ENCODE measurements at regions not wholly inside any gene's neighbourhood (a gene's known extent, or its start where the extent isn't known, plus 50 kb on each side); places are given as distances from the start of the nearest gene placed in this dataset.

DNA sequence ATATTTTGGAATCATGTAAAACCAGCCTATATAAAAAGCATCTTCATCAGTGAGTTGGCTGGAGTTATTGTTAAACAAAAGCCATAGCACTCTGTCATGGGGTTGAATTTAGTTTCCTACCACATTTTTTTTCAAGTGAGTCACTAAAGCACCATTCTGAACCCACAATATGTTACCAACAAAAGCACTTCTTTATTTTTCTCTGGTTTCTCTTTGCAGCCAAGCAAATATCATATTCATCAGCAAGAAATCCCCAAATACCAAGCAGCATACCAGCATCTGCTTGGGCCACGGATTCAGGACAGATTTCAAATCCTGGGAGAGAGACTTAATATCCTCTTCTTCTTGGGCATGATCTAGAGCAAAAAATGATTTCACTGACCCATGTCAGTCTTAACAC lies 441.4 kb downstream of the BCKDHB start:
- no peak overlapping the region for H3K27ac ChIP-seq
- TF ChIP-seq, protein P1, sequence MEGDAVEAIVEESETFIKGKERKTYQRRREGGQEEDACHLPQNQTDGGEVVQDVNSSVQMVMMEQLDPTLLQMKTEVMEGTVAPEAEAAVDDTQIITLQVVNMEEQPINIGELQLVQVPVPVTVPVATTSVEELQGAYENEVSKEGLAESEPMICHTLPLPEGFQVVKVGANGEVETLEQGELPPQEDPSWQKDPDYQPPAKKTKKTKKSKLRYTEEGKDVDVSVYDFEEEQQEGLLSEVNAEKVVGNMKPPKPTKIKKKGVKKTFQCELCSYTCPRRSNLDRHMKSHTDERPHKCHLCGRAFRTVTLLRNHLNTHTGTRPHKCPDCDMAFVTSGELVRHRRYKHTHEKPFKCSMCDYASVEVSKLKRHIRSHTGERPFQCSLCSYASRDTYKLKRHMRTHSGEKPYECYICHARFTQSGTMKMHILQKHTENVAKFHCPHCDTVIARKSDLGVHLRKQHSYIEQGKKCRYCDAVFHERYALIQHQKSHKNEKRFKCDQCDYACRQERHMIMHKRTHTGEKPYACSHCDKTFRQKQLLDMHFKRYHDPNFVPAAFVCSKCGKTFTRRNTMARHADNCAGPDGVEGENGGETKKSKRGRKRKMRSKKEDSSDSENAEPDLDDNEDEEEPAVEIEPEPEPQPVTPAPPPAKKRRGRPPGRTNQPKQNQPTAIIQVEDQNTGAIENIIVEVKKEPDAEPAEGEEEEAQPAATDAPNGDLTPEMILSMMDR (conservative IDR thresholded peaks at IDR 0.05), result no peak

DNA sequence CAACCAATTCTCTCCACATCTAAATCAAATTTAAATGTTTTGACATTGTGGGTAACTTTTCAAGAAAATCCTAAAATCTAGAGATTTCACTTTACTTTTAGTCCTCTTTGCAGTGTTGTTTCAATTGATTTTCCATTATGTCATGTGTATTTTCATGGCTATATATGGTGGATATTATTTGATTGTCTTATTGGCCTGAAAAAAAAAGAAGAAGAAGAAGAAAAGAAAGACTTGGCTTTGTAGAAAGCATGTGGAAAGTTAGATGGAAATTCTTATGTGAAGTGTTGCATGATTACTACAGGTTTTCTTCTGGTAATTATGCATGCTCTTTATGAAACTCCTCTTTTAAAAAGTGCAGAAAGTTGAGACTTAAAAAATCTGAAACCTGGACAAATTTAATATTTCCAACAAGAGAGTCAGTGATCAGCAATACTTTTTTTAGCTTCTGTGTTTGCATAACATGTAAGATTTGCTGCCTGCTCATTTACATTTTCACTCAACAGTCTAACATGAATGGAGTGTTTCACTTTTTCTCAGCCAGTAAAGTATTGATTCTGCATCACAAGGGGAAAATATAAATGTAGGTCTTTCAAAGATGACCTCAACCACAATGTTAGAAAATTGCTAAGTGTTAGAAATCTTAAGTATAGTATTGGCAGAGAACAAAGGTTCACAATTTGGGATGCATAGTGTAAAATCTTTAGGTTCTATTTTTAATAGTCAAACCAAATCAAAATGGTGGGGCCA lies 438.7 kb downstream of the BCKDHB start:
- TF ChIP-seq ZFX (IDR thresholded peaks at IDR 0.05), result no peak
- TF ChIP-seq, protein P1 (conservative IDR thresholded peaks at IDR 0.05), result no peak
- no peak overlapping the region for H3K27ac ChIP-seq

DNA sequence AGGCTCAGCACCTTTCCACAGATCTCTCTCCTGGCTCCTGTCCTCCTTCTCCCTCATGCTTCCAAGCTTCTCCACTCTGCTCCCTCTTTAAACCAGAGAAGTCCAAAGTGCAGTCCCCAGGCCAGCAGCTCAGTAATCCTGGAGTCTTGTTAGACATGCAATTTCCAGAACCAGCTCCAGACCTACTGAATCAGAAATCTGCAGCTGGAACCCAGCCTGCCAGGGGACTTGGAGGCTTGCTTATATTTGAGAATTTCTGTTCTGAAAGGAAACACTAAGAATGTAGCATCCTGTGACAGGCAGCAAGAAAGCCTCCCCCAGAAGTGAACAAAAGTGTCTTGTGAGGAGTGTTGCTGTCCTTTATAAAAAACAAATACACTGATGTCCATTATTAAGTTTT lies 438.1 kb downstream of the BCKDHB start:
- no peak for TF ChIP-seq ZFX (IDR thresholded peaks at IDR 0.05)
- TF ChIP-seq, protein P1 (conservative IDR thresholded peaks at IDR 0.05), result no peak
- H3K27ac ChIP-seq, result no peak overlapping the region

DNA sequence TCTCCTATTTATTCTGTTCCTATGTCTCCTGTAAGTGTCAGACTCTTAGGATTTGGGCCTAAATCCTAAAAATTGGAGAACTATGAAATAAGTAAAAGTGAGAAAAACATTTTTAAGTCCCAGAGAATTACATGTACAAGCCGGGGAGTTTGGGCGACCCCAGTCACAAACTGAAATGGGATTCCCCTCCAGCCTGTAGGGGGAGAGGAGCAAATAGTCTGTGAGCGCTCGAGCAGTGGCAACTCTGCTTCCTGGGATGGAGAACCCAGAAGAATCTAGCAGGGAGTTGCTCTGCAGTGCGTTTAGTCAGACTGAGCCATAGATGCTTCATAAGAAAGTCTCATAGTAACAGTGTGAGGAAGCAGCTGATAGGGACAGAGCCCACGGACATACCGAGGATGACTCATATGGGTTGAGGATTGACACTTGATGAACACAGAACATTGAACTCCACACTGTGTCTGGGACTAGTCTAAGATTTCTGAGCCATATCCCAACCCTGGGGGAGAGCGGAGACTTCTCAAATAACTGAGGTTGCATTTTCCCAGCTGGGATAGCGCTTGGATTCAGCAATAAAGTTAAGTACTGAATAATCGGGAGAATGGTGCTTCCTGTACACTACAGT lies 437.2 kb downstream of the BCKDHB start:
- no peak for TF ChIP-seq ZFX (IDR thresholded peaks at IDR 0.05)
- H3K27ac ChIP-seq, result no peak overlapping the region

DNA sequence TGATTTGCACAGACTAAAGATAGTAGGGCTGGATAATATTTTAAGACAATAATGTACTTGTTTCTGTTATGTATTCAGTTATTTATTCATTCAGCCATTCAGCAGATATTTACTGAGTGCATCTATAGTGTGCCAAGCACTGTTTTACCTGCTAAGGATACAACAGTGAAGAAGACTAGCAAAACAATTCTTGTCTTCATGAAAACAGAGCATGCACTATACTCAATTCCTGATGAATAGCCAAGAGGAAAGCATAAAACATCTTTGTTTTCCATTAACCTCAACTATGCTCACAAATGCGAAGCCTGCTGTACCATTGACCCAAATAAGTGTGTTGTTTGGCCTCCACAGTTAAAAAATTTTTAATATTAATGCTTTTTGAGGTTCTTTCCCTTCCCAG lies 436.7 kb downstream of the BCKDHB start:
- no peak overlapping the region for H3K27ac ChIP-seq
- TF ChIP-seq ZFX (IDR thresholded peaks at IDR 0.05), result no peak
- TF ChIP-seq, protein P1 (conservative IDR thresholded peaks at IDR 0.05), result no peak

DNA sequence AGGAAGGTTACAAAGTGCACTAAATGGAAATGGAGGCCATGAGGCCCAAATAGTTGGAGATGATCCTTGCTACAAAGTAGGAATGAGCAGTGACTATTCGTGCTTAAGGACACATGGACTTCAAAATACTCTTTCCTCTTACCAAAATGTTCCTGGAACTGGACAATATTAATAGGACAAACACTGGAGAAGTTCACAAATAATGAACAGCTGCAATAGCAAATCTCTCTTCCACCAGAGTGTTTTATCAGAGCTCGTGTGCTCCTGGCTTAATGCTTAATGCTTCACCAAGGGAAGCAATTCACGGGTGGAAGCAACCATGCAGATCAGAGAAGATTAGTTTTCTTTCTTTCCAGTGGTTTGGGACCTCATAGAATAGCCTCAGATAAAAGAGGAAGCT lies 435.4 kb downstream of the BCKDHB start:
- TF ChIP-seq ZFX (IDR thresholded peaks at IDR 0.05), result no peak
- TF ChIP-seq, protein P1 (conservative IDR thresholded peaks at IDR 0.05), result no peak
- H3K27ac ChIP-seq, result no peak overlapping the region

DNA sequence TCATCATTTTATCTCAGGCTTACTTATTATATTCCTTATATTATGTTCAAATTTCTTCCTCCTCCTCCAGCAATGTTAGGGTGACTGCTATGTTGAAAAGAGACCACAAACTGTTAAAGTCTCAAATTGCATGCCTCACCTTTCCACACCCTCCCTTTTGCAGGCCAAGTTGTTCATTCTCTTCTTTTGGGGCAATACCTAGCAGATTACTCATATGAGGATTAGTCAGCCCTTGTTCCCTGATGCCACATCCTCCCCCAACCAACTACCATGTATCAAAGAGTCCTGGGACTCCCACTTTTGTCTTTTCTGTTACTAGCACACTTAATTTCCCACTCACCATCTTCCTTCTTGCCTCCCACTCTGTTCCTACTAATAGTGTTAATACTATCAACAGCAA lies 434.7 kb downstream of the BCKDHB start:
- TF ChIP-seq, protein P1 (conservative IDR thresholded peaks at IDR 0.05), result no peak
- no peak for TF ChIP-seq ZFX (IDR thresholded peaks at IDR 0.05)
- no peak overlapping the region for H3K27ac ChIP-seq

DNA sequence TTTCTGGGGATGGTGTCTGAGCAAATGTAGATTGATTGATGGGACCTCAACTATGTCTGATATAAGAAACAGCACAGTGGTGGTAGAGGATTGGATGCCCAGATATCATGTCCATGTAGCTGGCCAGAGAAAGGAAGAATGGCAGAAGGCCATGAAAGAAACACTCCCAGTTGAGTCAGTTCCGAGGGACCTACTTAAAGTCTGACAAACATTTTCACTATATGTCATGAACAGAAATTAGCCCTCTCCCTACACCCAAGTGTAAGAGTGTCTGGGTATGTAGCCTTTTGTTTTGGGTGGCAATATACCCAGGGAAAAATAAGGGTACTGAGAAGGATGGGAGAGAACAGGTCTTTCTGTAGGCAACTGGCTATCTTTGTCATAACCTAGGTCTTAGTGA lies 434.2 kb downstream of the BCKDHB start:
- TF ChIP-seq ZFX (IDR thresholded peaks at IDR 0.05), result no peak
- TF ChIP-seq, protein P1 (conservative IDR thresholded peaks at IDR 0.05), result no peak
- no peak overlapping the region for H3K27ac ChIP-seq
